Sigmoid colon (tissue), 4 donors: ENCODE measurements at regions not wholly inside any gene's neighbourhood (a gene's known extent, or its start where the extent isn't known, plus 50 kb on each side); places are given as distances from the start of the nearest gene placed in this dataset.

ENCODE experiments used
- CTCF ChIP-seq, 4 experiments: fragments of 450-650 bp in 3 of 4; fragments of 200-600 bp in 1 of 4; IDR thresholded peaks; one replicate each; pipeline ENCODE4 v1.5.1; 2016 to 2019; ENCODE audit warnings: antibody characterized with exemption in 4 of 4, mild to moderate bottlenecking in 3 of 4, moderate library complexity in 2 of 4
- EP300 ChIP-seq, 4 donors: sonication (generic); formaldehyde crosslinking; IDR thresholded peaks; one replicate each; pipeline ENCODE4 v1.6.1; 2017; ENCODE audit warnings: antibody characterized with exemption in 4 of 4
- POLR2A ChIP-seq, 2 donors: fragments of 450-650 bp; IDR thresholded peaks; one replicate each; pipeline ENCODE4 v1.6.1; 2016; ENCODE audit warnings: antibody characterized with exemption in 2 of 2, mild to moderate bottlenecking in 2 of 2, moderate library complexity in 2 of 2
- POLR2AphosphoS5 ChIP-seq, 4 donors: sonication (generic); formaldehyde crosslinking; IDR thresholded peaks; one replicate each; pipeline ENCODE4 v1.6.1; 2017; ENCODE audit warnings: antibody characterized with exemption in 4 of 4

GRCh38 chr6:139531148-139532115, 157.0 kb upstream of the CITED2 start:
- no peak for TF ChIP-seq CTCF (IDR thresholded peaks at IDR 0.05)
- no peak for TF ChIP-seq POLR2AphosphoS5 (IDR thresholded peaks at IDR 0.05)
- no peak for TF ChIP-seq POLR2A (IDR thresholded peaks at IDR 0.05)
- no peak for TF ChIP-seq EP300 (IDR thresholded peaks at IDR 0.05)
